ENCODE measurements at regions not wholly inside any gene's neighbourhood (a gene's known extent, or its start where the extent isn't known, plus 50 kb on each side); places are given as distances from the start of the nearest gene placed in this dataset.

GRCh38 chrX:97846228-97846627 is 962.5 kb downstream of the RPA4 start:
- TF ChIP-seq POLR2AphosphoS5 (IDR thresholded peaks at IDR 0.05; ENCODE audit: low read depth, low read length) (no peak), CTCF (IDR thresholded peaks at IDR 0.05) (no peak), TCF7L2 (IDR thresholded peaks at IDR 0.05; ENCODE audit: low read depth, low read length) (no peak), SIN3A (IDR thresholded peaks at IDR 0.05; ENCODE audit: borderline replicate concordance, insufficient read depth, low read depth, low read length) (no peak), REST (IDR thresholded peaks at IDR 0.05; ENCODE audit: insufficient read depth in 1 of 2, low read depth in 2 of 2, low read length in 1 of 2) (no peak)
